ENCODE measurements at regions not wholly inside any gene's neighbourhood (a gene's known extent, or its start where the extent isn't known, plus 50 kb on each side); places are given as distances from the start of the nearest gene placed in this dataset.

GRCh38 chr2:122743021-122743675, 987.7 kb downstream of the TSN start:
- Histone ChIP-seq H3F3A (ENCODE audit: insufficient read depth, low read depth) (peaks cover 4% of the 10 kb centered on the region; the same call in 1 of the 2 replicates), H3K9me3 (ENCODE audit: insufficient read depth, low read depth) (no peaks in the 10 kb centered on the region; the same call in 1 of the 2 replicates), H3K9me2 (ENCODE audit: insufficient read depth) (no peaks in the 10 kb centered on the region; the same call in 1 of the 2 replicates), H3K4me3 (no peak overlapping the region), H2AFZ (no peak overlapping the region), H3K79me2 (ENCODE audit: low read depth) (no peaks in the 10 kb centered on the region), H4K20me1 (ENCODE audit: insufficient read depth) (no peaks in the 10 kb centered on the region), H3K27me3 (ENCODE audit: insufficient read depth, low read depth) (no peaks in the 10 kb centered on the region), H3K27ac (no peak overlapping the region), H3K36me3 (ENCODE audit: low read depth) (no peaks in the 10 kb centered on the region), H3K4me2 (no peak overlapping the region), H3K4me1 (replicated peaks; ENCODE audit: insufficient read depth) (peaks cover 6% of the 10 kb centered on the region)
- no peak for DNase-seq
- TF ChIP-seq CTCF (conservative IDR thresholded peaks at IDR 0.05) (no peak), EZH2 (IDR thresholded peaks at IDR 0.05; ENCODE audit: low read depth) (no peak)
- ChIA-PET POLR2A (ENCODE audit: unreplicated experiment) (no interaction called here), CTCF (no interaction called here)
- no TSS peak for BruUV-seq (replicated peaks)
- intact Hi-C loops (cut with micrococcal nuclease; ENCODE audit: unreplicated experiment), result no loop called here

GRCh38 chr2:122745603-122746002, 990.2 kb downstream of the TSN start:
- no peaks in the 10 kb centered on the region for H4K20me1 ChIP-seq (ENCODE audit: insufficient read depth)
- intact Hi-C loops (cut with micrococcal nuclease; ENCODE audit: unreplicated experiment), result no loop called here
- peaks cover 20% of the 10 kb centered on the region for H3K4me1 ChIP-seq (replicated peaks; ENCODE audit: insufficient read depth)
- H3K9me2 ChIP-seq (ENCODE audit: insufficient read depth), result no peaks in the 10 kb centered on the region
- H3K4me2 ChIP-seq, result no peak overlapping the region
- H3K9me3 ChIP-seq (ENCODE audit: insufficient read depth, low read depth), result no peaks in the 10 kb centered on the region; the same call in 1 of the 2 replicates
- TF ChIP-seq EZH2 (IDR thresholded peaks at IDR 0.05; ENCODE audit: low read depth), result no peak
- TF ChIP-seq CTCF (conservative IDR thresholded peaks at IDR 0.05), result no peak
- no peaks in the 10 kb centered on the region for H3K79me2 ChIP-seq (ENCODE audit: low read depth)
- H3K36me3 ChIP-seq (ENCODE audit: low read depth), result no peaks in the 10 kb centered on the region
- ChIA-PET POLR2A (ENCODE audit: unreplicated experiment) (no interaction called here), CTCF (no interaction called here)
- peaks cover 15% of the 10 kb centered on the region; the same call in 1 of the 2 replicates for H3F3A ChIP-seq (ENCODE audit: insufficient read depth, low read depth)
- H3K4me3 ChIP-seq, result no peak overlapping the region
- H2AFZ ChIP-seq, result no peak overlapping the region
- no peaks in the 10 kb centered on the region for H3K27me3 ChIP-seq (ENCODE audit: insufficient read depth, low read depth)
- H3K27ac ChIP-seq, result no peak overlapping the region
- no TSS peak for BruUV-seq (replicated peaks)
- DNase-seq, result no peak

- H3K9me3 ChIP-seq (ENCODE audit: insufficient read depth, low read depth), result no peaks in the 10 kb centered on the region; the same call in 1 of the 2 replicates
- no peaks in the 10 kb centered on the region for H3K9me2 ChIP-seq (ENCODE audit: insufficient read depth)
- no peak overlapping the region for H3K4me3 ChIP-seq
- peaks cover 15% of the 10 kb centered on the region; the same call in 1 of the 2 replicates for H3F3A ChIP-seq (ENCODE audit: insufficient read depth, low read depth)
- ChIA-PET CTCF (no interaction called here), POLR2A (ENCODE audit: unreplicated experiment) (no interaction called here)
- no peak overlapping the region for H2AFZ ChIP-seq
- intact Hi-C loops (cut with micrococcal nuclease; ENCODE audit: unreplicated experiment), result no loop called here
- no TSS peak for BruUV-seq (replicated peaks)
- H3K27me3 ChIP-seq (ENCODE audit: insufficient read depth, low read depth), result no peaks in the 10 kb centered on the region
- no peak overlapping the region for H3K27ac ChIP-seq
- no peak overlapping the region for H3K4me2 ChIP-seq
- no peaks in the 10 kb centered on the region for H4K20me1 ChIP-seq (ENCODE audit: insufficient read depth)
- H3K36me3 ChIP-seq (ENCODE audit: low read depth), result no peaks in the 10 kb centered on the region
- TF ChIP-seq CTCF (conservative IDR thresholded peaks at IDR 0.05) (no peak), EZH2 (IDR thresholded peaks at IDR 0.05; ENCODE audit: low read depth) (no peak)
- H3K4me1 ChIP-seq (replicated peaks; ENCODE audit: insufficient read depth), result peaks cover 20% of the 10 kb centered on the region
- no peak for DNase-seq
- H3K79me2 ChIP-seq (ENCODE audit: low read depth), result no peaks in the 10 kb centered on the region
These were observed 992.2 kb downstream of the TSN start for GRCh38 chr2:122747670-122748069.

Data from PC-9 (cell line).